PC-9 (cell line): ENCODE measurements at regions not wholly inside any gene's neighbourhood (a gene's known extent, or its start where the extent isn't known, plus 50 kb on each side); places are given as distances from the start of the nearest gene placed in this dataset.

Source experiments
- EZH2 ChIP-seq: fragments of 200-600 bp; sonication (generic); IDR thresholded peaks from 2 replicates; pipeline ENCODE4 v1.8.0; 2017; ENCODE audit warnings: antibody characterized with exemption, low read depth
- TF ChIP-seq, protein P1 (sequence below): fragments of 200-600 bp; sonication (generic); conservative IDR thresholded peaks from 2 replicates; pipeline ENCODE4 v1.6.1; 2017; ENCODE audit warnings: mixed run types, antibody characterized with exemption, mild to moderate bottlenecking, moderate library complexity

DNA sequence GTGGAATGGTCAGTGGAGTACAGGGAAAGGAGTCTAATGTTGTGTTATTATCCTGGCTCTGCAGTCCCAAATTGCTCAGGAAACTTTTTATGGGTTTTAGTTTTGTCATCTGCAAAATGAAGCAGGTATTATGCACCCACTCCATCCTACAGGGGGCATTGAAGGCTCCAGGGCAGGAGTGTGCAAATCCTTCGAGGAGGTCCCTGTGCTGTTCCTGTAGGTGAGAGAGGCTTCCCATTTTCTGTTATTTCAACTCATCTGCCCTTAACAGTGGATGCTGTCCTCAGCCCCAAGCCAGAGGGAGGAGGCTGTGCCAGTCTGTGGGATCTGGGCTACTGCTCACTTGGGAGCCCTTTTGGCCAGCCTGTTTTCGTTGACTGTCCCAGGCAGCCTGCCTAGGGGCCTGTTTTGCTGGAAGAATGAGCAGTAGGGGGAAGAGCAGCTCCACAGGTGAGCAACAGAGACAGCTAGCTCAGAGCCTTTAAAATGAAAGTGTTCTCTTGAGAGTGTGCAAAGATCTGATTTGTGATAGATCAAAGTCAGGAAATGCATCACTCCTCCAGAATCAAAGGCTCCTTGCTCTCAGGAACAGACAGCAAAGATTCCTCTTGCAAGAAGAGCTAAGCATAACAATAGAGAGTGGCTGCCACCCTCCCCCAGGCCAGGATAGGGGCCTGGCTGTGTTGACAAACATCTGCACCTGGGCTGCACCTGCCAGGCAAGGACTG lies 317.6 kb upstream of the PROX1 start:
- TF ChIP-seq, protein P1, sequence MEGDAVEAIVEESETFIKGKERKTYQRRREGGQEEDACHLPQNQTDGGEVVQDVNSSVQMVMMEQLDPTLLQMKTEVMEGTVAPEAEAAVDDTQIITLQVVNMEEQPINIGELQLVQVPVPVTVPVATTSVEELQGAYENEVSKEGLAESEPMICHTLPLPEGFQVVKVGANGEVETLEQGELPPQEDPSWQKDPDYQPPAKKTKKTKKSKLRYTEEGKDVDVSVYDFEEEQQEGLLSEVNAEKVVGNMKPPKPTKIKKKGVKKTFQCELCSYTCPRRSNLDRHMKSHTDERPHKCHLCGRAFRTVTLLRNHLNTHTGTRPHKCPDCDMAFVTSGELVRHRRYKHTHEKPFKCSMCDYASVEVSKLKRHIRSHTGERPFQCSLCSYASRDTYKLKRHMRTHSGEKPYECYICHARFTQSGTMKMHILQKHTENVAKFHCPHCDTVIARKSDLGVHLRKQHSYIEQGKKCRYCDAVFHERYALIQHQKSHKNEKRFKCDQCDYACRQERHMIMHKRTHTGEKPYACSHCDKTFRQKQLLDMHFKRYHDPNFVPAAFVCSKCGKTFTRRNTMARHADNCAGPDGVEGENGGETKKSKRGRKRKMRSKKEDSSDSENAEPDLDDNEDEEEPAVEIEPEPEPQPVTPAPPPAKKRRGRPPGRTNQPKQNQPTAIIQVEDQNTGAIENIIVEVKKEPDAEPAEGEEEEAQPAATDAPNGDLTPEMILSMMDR = no peak
- TF ChIP-seq EZH2 = no peak
